Activated naive CD4-positive, alpha-beta T cell (primary cell): ENCODE measurements at regions not wholly inside any gene's neighbourhood (a gene's known extent, or its start where the extent isn't known, plus 50 kb on each side); places are given as distances from the start of the nearest gene placed in this dataset.
A peak's percentile ranks its signal among the peaks of the same experiment; 100 is the strongest.

Experiments
- DNase-seq, 4 experiments: peaks; one replicate each; lab custom pipeline; 2025; lab: John Stamatoyannopoulos, UW

GRCh38 chr9:124179196-124180071, 78.3 kb upstream of the NEK6 start:
- DNase-seq: no peak

- DNase-seq: no peak
These were observed 77.2 kb upstream of the NEK6 start for GRCh38 chr9:124180557-124180956.

GRCh38 chr9:124182741-124183140, 75.0 kb upstream of the NEK6 start:
- DNase-seq: no peak

GRCh38 chr9:124183772-124184171, 74.0 kb upstream of the NEK6 start:
- DNase-seq: no peak

- no peak for DNase-seq
These were observed 72.3 kb upstream of the NEK6 start for GRCh38 chr9:124185413-124185812.

- DNase-seq: no peak
These were observed 70.4 kb upstream of the NEK6 start for GRCh38 chr9:124187311-124187710.

GRCh38 chr9:124188331-124189110, 69.2 kb upstream of the NEK6 start:
- DNase-seq: no peak

GRCh38 chr9:124190761-124191160, 67.0 kb upstream of the NEK6 start:
- DNase-seq: no peak

GRCh38 chr9:124191691-124192395, 65.9 kb upstream of the NEK6 start:
- DNase-seq: no peak

- DNase-seq: no peak
These were observed 61.0 kb upstream of the NEK6 start for GRCh38 chr9:124196814-124197176.

- no peak for DNase-seq
These were observed 60.3 kb upstream of the NEK6 start for GRCh38 chr9:124197177-124198095.

- no peak for DNase-seq
These were observed 59.4 kb upstream of the NEK6 start for GRCh38 chr9:124198331-124198730.

- DNase-seq: no peak
These were observed 58.8 kb upstream of the NEK6 start for GRCh38 chr9:124198948-124199347.

GRCh38 chr9:124199474-124199873, 58.3 kb upstream of the NEK6 start:
- DNase-seq: no peak

GRCh38 chr9:124202447-124202971, 55.2 kb upstream of the NEK6 start:
- DNase-seq: peak in 1 of 4 experiments; percentile 8

- no peak for DNase-seq
These were observed 51.9 kb upstream of the NEK6 start for GRCh38 chr9:124205686-124206352.

- no peak for DNase-seq
These were observed 51.4 kb upstream of the NEK6 start for GRCh38 chr9:124206391-124206790.
